GM12878 (cell line): ENCODE measurements at regions not wholly inside any gene's neighbourhood (a gene's known extent, or its start where the extent isn't known, plus 50 kb on each side); places are given as distances from the start of the nearest gene placed in this dataset.

Experiments used
- ATAC-seq: fragments of 200-7000 bp; cut with Tn5 transposase; 3 replicates; pipeline ENCODE4 v1.9.1; 2020; ENCODE audit warnings: mild to moderate bottlenecking, moderate library complexity
- BruUV-seq: library from RNA; stranded (reverse); fragments of 400-500 nt; replicated peaks from 2 replicates; lab custom pipeline; 2021; lab: Mats Ljungman, UMichigan
- CTCF ChIA-PET: fragments of 300-600 bp; sonication (Branson Sonifier 250); formaldehyde crosslinking; extraction: SDS; loops from one replicate; lab custom pipeline; 2021; ENCODE audit warnings: inconsistent platforms; lab: Yijun Ruan, JAX
- POLR2A ChIA-PET: fragments of 350-600 bp; formaldehyde crosslinking; extraction: SDS; loops from one replicate; lab custom pipeline; 2021; ENCODE audit warnings: inconsistent platforms; lab: Charles Lee
- RAD21 ChIA-PET: fragments of 300-600 bp; sonication (Branson Sonifier 250); formaldehyde crosslinking; loops from one replicate; lab custom pipeline; 2023; ENCODE audit warnings: antibody characterized with exemption; ENCODE audit not compliant: unreplicated experiment; lab: Charles Lee
- SMC1A ChIA-PET: fragments of 300-600 bp; sonication (Branson Sonifier 250); formaldehyde crosslinking; loops from one replicate; lab custom pipeline; 2023; ENCODE audit not compliant: unreplicated experiment, uncharacterized antibody; lab: Charles Lee
- DNase-seq: peaks from one replicate; pipeline ENCODE4 v3.0.0-alpha.2; 2011; ENCODE audit warnings: low read depth, low spot score
- FAIRE-seq: peaks from 3 replicates; lab custom pipeline; 2011; peaks lifted over from hg19 to GRCh38; lab: Jason Lieb, UNC
- H2AFZ ChIP-seq: 2 replicates; pipeline ENCODE4 v1.6.0; 2011; ENCODE audit warnings: low read depth, low read length, control low read depth; ENCODE audit not compliant: control insufficient read depth
- H3K27ac ChIP-seq: 2 replicates; pipeline ENCODE4 v1.5.1; 2011; ENCODE audit warnings: control low read depth; ENCODE audit not compliant: control insufficient read depth, insufficient read depth
- H3K27me3 ChIP-seq, 2 experiments: replicated peaks in 1 of 2; 2 replicates each; pipeline versions ENCODE4 v1.6.0 to v1.6.1; 2011; ENCODE audit warnings: low read length in 1 of 2; ENCODE audit not compliant: control insufficient read depth in 2 of 2, insufficient read depth in 2 of 2
- H3K36me3 ChIP-seq, 2 experiments: 2 replicates each; pipeline ENCODE4 v1.5.1; 2011; ENCODE audit warnings: low read length in 1 of 2; ENCODE audit not compliant: control insufficient read depth in 2 of 2, insufficient read depth in 2 of 2
- H3K4me1 ChIP-seq: 2 replicates; pipeline ENCODE4 v1.6.1; 2011; ENCODE audit warnings: mild to moderate bottlenecking, low read length, moderate library complexity, mixed read lengths; ENCODE audit not compliant: control insufficient read depth, insufficient read depth
- H3K4me2 ChIP-seq: 2 replicates; pipeline ENCODE4 v1.6.0; 2011; ENCODE audit warnings: control low read depth; ENCODE audit not compliant: control insufficient read depth, insufficient read depth
- H3K4me3 ChIP-seq: fragments of 200-600 bp; sonication (generic); 2 replicates; pipeline ENCODE4 v1.5.1; 2016
- H3K79me2 ChIP-seq: 2 replicates; pipeline ENCODE4 v1.6.0; 2011; ENCODE audit warnings: low read length; ENCODE audit not compliant: control insufficient read depth, insufficient read depth
- H3K9ac ChIP-seq: 2 replicates; pipeline ENCODE4 v1.8.0; 2011; ENCODE audit warnings: low read length, control low read depth, mixed read lengths; ENCODE audit not compliant: control insufficient read depth, insufficient read depth
- H3K9me3 ChIP-seq: replicated peaks from 3 replicates; pipeline ENCODE4 v1.5.1; 2011; ENCODE audit warnings: mild to moderate bottlenecking, low read length; ENCODE audit not compliant: control insufficient read depth, insufficient read depth
- H4K20me1 ChIP-seq: 2 replicates; pipeline ENCODE4 v1.6.0; 2011; ENCODE audit not compliant: control insufficient read depth, insufficient read depth
- ASH2L ChIP-seq: fragments of 300-600, 200-600 bp; sonication (generic); IDR thresholded peaks from 2 replicates; pipeline ENCODE4 v1.6.1; 2017; ENCODE audit warnings: low read depth, mild to moderate bottlenecking, borderline replicate concordance
- BMI1 ChIP-seq: fragments of 450-650 bp; IDR thresholded peaks from 2 replicates; pipeline ENCODE4 v1.6.1; 2016; ENCODE audit warnings: mild to moderate bottlenecking, moderate library complexity, borderline replicate concordance
- CEBPZ ChIP-seq: fragments of 150-350 bp; IDR thresholded peaks from 2 replicates; pipeline ENCODE4 v1.6.1; 2016; ENCODE audit warnings: low read depth, low read length
- CREM ChIP-seq: IDR thresholded peaks from 2 replicates; pipeline ENCODE4 v1.6.1; 2014; ENCODE audit warnings: antibody characterized with exemption, low read depth
- GATAD2B ChIP-seq: fragments of 450-650 bp; conservative IDR thresholded peaks from 2 replicates; pipeline ENCODE4 v1.6.1; 2017; ENCODE audit warnings: low read depth, mild to moderate bottlenecking, moderate library complexity
- JUNB ChIP-seq: IDR thresholded peaks from 2 replicates; pipeline ENCODE4 v1.6.1; 2016; ENCODE audit warnings: antibody characterized with exemption, mild to moderate bottlenecking
- MTA3 ChIP-seq: IDR thresholded peaks from 2 replicates; pipeline ENCODE4 v1.6.1; 2012; ENCODE audit warnings: low read length, inconsistent platforms, borderline replicate concordance
- NFXL1 ChIP-seq: fragments of 450-650 bp; IDR thresholded peaks from 2 replicates; pipeline ENCODE4 v1.6.1; 2017; ENCODE audit warnings: antibody characterized with exemption, mild to moderate bottlenecking, borderline replicate concordance
- SPI1 ChIP-seq: IDR thresholded peaks from 2 replicates; pipeline ENCODE4 v1.6.1; 2011; ENCODE audit warnings: low read depth, mild to moderate bottlenecking, low read length, moderate library complexity, borderline replicate concordance; ENCODE audit not compliant: insufficient read depth
- WRNIP1 ChIP-seq: IDR thresholded peaks from 2 replicates; pipeline ENCODE4 v1.6.1; 2011; ENCODE audit warnings: low read depth, low read length, improper control_type of control experiment, borderline replicate concordance
- ZBED1 ChIP-seq: IDR thresholded peaks from 2 replicates; pipeline ENCODE4 v1.6.1; 2016; ENCODE audit warnings: borderline replicate concordance
- whole genome bisulfite sequencing: methylation state at CpG from one replicate; pipeline ENCODE4 v1.1.6; 2016; ENCODE audit warnings: low lambda C conversion rate; ENCODE audit not compliant: insufficient replicate concordance, insufficient coverage; ENCODE audit errors: missing lambda C conversion rate; 5-methylcytosine and 5-hydroxymethylcytosine counted together
- in situ Hi-C: fragments of 300-500 bp; cut with MboI; formaldehyde crosslinking; loops from 9 replicates; pipeline ENCODE4 v1.14.3; 2018; ENCODE audit warnings: mixed read lengths
- intact Hi-C: fragments of 100-400 bp; cut with micrococcal nuclease; formaldehyde crosslinking; loops from one replicate; pipeline ENCODE4 v1.14.2; 2022; ENCODE audit not compliant: unreplicated experiment
- TF ChIP-seq, protein P1 (sequence below): fragments of 450-650 bp; IDR thresholded peaks from 2 replicates; pipeline ENCODE4 v1.6.1; 2016; ENCODE audit warnings: mild to moderate bottlenecking, moderate library complexity, borderline replicate concordance

DNA sequence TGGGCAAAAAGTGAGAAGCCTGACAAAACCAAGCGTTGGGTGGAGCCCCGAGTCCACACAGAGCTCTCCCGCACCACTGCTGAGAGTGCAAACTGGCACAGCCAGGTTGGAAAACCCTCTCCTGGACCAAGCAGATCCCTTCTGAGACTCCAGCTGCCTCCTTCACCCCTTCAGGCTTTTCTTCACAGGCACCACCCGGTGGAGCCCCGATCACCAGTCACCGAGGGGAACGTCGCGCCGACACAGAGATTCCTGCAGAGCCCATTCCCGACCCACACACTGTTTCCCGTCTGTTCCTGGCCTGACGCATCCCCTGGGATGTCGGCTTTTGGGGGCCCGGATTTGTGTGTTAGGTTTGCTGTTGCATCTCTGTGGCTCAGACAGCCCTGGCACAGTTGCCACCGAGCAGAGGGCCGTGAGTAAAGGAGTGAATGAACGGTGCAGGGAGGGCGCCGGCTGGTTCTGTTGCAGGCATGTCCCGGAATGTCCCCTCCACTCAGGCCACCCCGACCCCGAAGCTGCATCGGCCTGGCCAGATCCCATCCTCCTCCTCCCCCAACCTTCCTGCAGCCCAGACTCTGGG lies 51.0 kb upstream of the INPP5A start:
- ChIA-PET SMC1A (no interaction called here), POLR2A (no interaction called here), CTCF (no interaction called here), RAD21 (interaction anchor here (0.8 kb wide), 1 partner anchor 27 kb away, joined by 3 read pairs; no protein-coding TSS in a partner anchor)
- FAIRE-seq, result no peak
- no peak overlapping the region for H3K9ac ChIP-seq
- in situ Hi-C loops, result no loop called here
- no peak overlapping the region for H3K4me2 ChIP-seq
- WGBS, result 58% methylated on average over 22 of the region's 24 CpGs
- no peak overlapping the region for H3K4me3 ChIP-seq
- BruUV-seq, result no TSS peak
- intact Hi-C loops, result no loop called here
- no peaks in the 10 kb centered on the region; the same call in 2 of the 3 replicates for H3K9me3 ChIP-seq
- H3K27ac ChIP-seq, result no peak overlapping the region
- no peaks in the 10 kb centered on the region for H3K36me3 ChIP-seq
- no peak overlapping the region for H2AFZ ChIP-seq
- DNase-seq, result no peak
- no peaks in the 10 kb centered on the region for H4K20me1 ChIP-seq
- no peak for ATAC-seq
- H3K27me3 ChIP-seq, result no peaks in the 10 kb centered on the region; a peak in 1 of 4 replicates
- H3K4me1 ChIP-seq, result no peaks in the 10 kb centered on the region
- no peaks in the 10 kb centered on the region for H3K79me2 ChIP-seq
- TF ChIP-seq GATAD2B (no peak), MTA3 (no peak), ASH2L (no peak), BMI1 (no peak), ZBED1 (no peak), CEBPZ (no peak), SPI1 (no peak), WRNIP1 (no peak), CREM (no peak), NFXL1 (no peak), JUNB (no peak)
- TF ChIP-seq, protein P1, sequence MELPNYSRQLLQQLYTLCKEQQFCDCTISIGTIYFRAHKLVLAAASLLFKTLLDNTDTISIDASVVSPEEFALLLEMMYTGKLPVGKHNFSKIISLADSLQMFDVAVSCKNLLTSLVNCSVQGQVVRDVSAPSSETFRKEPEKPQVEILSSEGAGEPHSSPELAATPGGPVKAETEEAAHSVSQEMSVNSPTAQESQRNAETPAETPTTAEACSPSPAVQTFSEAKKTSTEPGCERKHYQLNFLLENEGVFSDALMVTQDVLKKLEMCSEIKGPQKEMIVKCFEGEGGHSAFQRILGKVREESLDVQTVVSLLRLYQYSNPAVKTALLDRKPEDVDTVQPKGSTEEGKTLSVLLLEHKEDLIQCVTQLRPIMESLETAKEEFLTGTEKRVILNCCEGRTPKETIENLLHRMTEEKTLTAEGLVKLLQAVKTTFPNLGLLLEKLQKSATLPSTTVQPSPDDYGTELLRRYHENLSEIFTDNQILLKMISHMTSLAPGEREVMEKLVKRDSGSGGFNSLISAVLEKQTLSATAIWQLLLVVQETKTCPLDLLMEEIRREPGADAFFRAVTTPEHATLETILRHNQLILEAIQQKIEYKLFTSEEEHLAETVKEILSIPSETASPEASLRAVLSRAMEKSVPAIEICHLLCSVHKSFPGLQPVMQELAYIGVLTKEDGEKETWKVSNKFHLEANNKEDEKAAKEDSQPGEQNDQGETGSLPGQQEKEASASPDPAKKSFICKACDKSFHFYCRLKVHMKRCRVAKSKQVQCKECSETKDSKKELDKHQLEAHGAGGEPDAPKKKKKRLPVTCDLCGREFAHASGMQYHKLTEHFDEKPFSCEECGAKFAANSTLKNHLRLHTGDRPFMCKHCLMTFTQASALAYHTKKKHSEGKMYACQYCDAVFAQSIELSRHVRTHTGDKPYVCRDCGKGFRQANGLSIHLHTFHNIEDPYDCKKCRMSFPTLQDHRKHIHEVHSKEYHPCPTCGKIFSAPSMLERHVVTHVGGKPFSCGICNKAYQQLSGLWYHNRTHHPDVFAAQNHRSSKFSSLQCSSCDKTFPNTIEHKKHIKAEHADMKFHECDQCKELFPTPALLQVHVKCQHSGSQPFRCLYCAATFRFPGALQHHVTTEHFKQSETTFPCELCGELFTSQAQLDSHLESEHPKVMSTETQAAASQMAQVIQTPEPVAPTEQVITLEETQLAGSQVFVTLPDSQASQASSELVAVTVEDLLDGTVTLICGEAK, result no peak
- TF ChIP-seq, all 136 proteins: peak for 0
